Activated CD8-positive, alpha-beta T cell treated with anti-CD3 and anti-CD28 coated beads for 36 hours (primary cell): ENCODE measurements at regions not wholly inside any gene's neighbourhood (a gene's known extent, or its start where the extent isn't known, plus 50 kb on each side); places are given as distances from the start of the nearest gene placed in this dataset.

Experiments used
- ATAC-seq: fragments of 200-7000 bp; cut with Tn5 transposase; one replicate; pipeline ENCODE4 v1.10.0; 2021; ENCODE audit warnings: mild to moderate bottlenecking, moderate library complexity
- CTCF ChIA-PET: fragments of 350-600 bp; sonication (Branson Sonifier 250); formaldehyde crosslinking; loops from one replicate; lab custom pipeline; 2021; ENCODE audit warnings: antibody characterized with exemption; lab: Charles Lee
- POLR2A ChIA-PET: fragments of 350-600 bp; sonication (Branson Sonifier 250); formaldehyde crosslinking; loops from one replicate; lab custom pipeline; 2021; ENCODE audit warnings: antibody characterized with exemption; lab: Charles Lee
- DNase-seq: peaks from one replicate; pipeline ENCODE4 v3.0.0-alpha.2; 2020
- H3K27ac Mint-ChIP-seq: one replicate; pipeline ENCODE4 v1.8.0; 2021; ENCODE audit warnings: mild to moderate bottlenecking, mixed read lengths
- H3K27me3 Mint-ChIP-seq: one replicate; pipeline ENCODE4 v1.8.0; 2021; ENCODE audit warnings: mixed read lengths
- H3K36me3 Mint-ChIP-seq: one replicate; pipeline ENCODE4 v1.8.0; 2021; ENCODE audit warnings: low read depth, mixed read lengths
- H3K4me1 Mint-ChIP-seq: one replicate; pipeline ENCODE4 v1.8.0; 2021; ENCODE audit warnings: low read depth, mixed read lengths
- H3K4me3 Mint-ChIP-seq: one replicate; pipeline ENCODE4 v1.8.0; 2021; ENCODE audit warnings: mild to moderate bottlenecking, moderate library complexity, mixed read lengths
- H3K9me3 Mint-ChIP-seq: one replicate; pipeline ENCODE4 v1.8.0; 2021; ENCODE audit warnings: mixed read lengths
- CTCF ChIP-seq: fragments of 200-600 bp; IDR thresholded peaks from one replicate; pipeline ENCODE4 v1.8.0; 2022; ENCODE audit warnings: antibody characterized with exemption, mild to moderate bottlenecking
- intact Hi-C: fragments of 100-400 bp; cut with micrococcal nuclease; formaldehyde crosslinking; loops from one replicate; pipeline ENCODE4 v1.10.0; 2022

- Mint-ChIP-seq H3K36me3 (no peaks in the 10 kb centered on the region), H3K27ac (no peak overlapping the region), H3K9me3 (peaks cover 4% of the 10 kb centered on the region), H3K27me3 (no peaks in the 10 kb centered on the region), H3K4me1 (peaks cover 18% of the 10 kb centered on the region), H3K4me3 (no peak overlapping the region)
- DNase-seq, result no peak
- no peak for ATAC-seq
- ChIA-PET POLR2A (no interaction called here), CTCF (no interaction called here)
- TF ChIP-seq CTCF, result no peak
- intact Hi-C loops, result no loop called here
These were observed 325.9 kb upstream of the TBL1XR1 start for GRCh38 chr3:177523067-177523675.

GRCh38 chr3:177523872-177524438 lies 326.7 kb upstream of the TBL1XR1 start:
- no peak overlapping the region for H3K27ac Mint-ChIP-seq
- H3K36me3 Mint-ChIP-seq, result no peaks in the 10 kb centered on the region
- no peaks in the 10 kb centered on the region for H3K27me3 Mint-ChIP-seq
- intact Hi-C loops, result no loop called here
- ChIA-PET POLR2A (no interaction called here), CTCF (no interaction called here)
- peaks cover 4% of the 10 kb centered on the region for H3K9me3 Mint-ChIP-seq
- H3K4me1 Mint-ChIP-seq, result peaks cover 24% of the 10 kb centered on the region
- no peak overlapping the region for H3K4me3 Mint-ChIP-seq
- no peak for TF ChIP-seq CTCF
- no peak for ATAC-seq
- DNase-seq, result no peak

- ATAC-seq (no peak), DNase-seq (no peak)
- H3K27ac Mint-ChIP-seq, result no peak overlapping the region
- POLR2A ChIA-PET, result no interaction called here
- H3K9me3 Mint-ChIP-seq, result peaks cover 4% of the 10 kb centered on the region
- H3K36me3 Mint-ChIP-seq, result no peaks in the 10 kb centered on the region
- intact Hi-C loops, result no loop called here
- CTCF ChIA-PET, result no interaction called here
- TF ChIP-seq CTCF, result no peak
- H3K4me3 Mint-ChIP-seq, result no peak overlapping the region
- H3K27me3 Mint-ChIP-seq, result no peaks in the 10 kb centered on the region
- peaks cover 23% of the 10 kb centered on the region for H3K4me1 Mint-ChIP-seq
These were observed 327.5 kb upstream of the TBL1XR1 start for GRCh38 chr3:177524742-177525141.

- POLR2A ChIA-PET, result interaction anchor here (1.0 kb wide), 1 partner anchor 28 kb away, joined by 3 read pairs; no protein-coding TSS in a partner anchor
- intact Hi-C loops, result no loop called here
These were observed 328.1 kb upstream of the TBL1XR1 start for GRCh38 chr3:177525414-177525813.

More at GRCh38 chr3:177525414-177525813, 328.1 kb upstream of the TBL1XR1 start:
- Mint-ChIP-seq H3K36me3 (no peaks in the 10 kb centered on the region), H3K4me1 (peaks cover 23% of the 10 kb centered on the region), H3K9me3 (peaks cover 4% of the 10 kb centered on the region), H3K27ac (no peak overlapping the region), H3K27me3 (no peaks in the 10 kb centered on the region), H3K4me3 (no peak overlapping the region)
- no peak for TF ChIP-seq CTCF
- no peak for ATAC-seq
- DNase-seq, result no peak
- CTCF ChIA-PET, result interaction anchor here (1.5 kb wide), 1 partner anchor 9 kb away, joined by 4 read pairs; no protein-coding TSS in a partner anchor
